Lung (tissue), 11 donors: ENCODE measurements at regions not wholly inside any gene's neighbourhood (a gene's known extent, or its start where the extent isn't known, plus 50 kb on each side); places are given as distances from the start of the nearest gene placed in this dataset.

Source experiments
- ATAC-seq: fragments of 200-7000 bp; cut with Tn5 transposase; one replicate; pipeline ENCODE4 v1.9.1; 2020; ENCODE audit warnings: moderate number of reproducible peaks; ENCODE audit not compliant: insufficient read depth, low FRiP score
- DNase-seq, 3 donors: peaks; one replicate each; pipeline ENCODE4 v3.0.0-alpha.2; 2013 to 2017
- H3K27ac ChIP-seq, 2 donors: one replicate each; pipeline ENCODE4 v1.5.1; 2013; ENCODE audit warnings: mild to moderate bottlenecking in 2 of 2, moderate library complexity in 2 of 2, control low read depth in 1 of 2, inconsistent platforms in 1 of 2, low read depth in 1 of 2, low read length in 1 of 2
- H3K27me3 ChIP-seq, 3 donors: one replicate each; pipeline ENCODE4 v1.5.1; 2013; ENCODE audit warnings: low read length in 2 of 3; ENCODE audit not compliant: control insufficient read depth in 3 of 3, insufficient read depth in 3 of 3
- H3K36me3 ChIP-seq, 4 donors: one replicate each; pipeline ENCODE4 v1.5.1; 2013; ENCODE audit warnings: low read length in 4 of 4, mild to moderate bottlenecking in 1 of 4, moderate library complexity in 1 of 4; ENCODE audit not compliant: control insufficient read depth in 4 of 4, insufficient read depth in 4 of 4
- H3K4me1 ChIP-seq, 5 donors: one replicate each; pipeline ENCODE4 v1.5.1; 2013; ENCODE audit warnings: low read length in 5 of 5, mild to moderate bottlenecking in 2 of 5, moderate library complexity in 1 of 5; ENCODE audit not compliant: control insufficient read depth in 5 of 5, insufficient read depth in 5 of 5
- H3K4me3 ChIP-seq: one replicate; pipeline ENCODE4 v1.5.1; 2013; ENCODE audit warnings: mild to moderate bottlenecking, control low read depth, moderate library complexity
- H3K9ac ChIP-seq, 2 donors: one replicate each; pipeline ENCODE4 v1.5.1; 2013; ENCODE audit warnings: low read length in 2 of 2, control low read depth in 1 of 2; ENCODE audit not compliant: insufficient read depth in 1 of 2
- H3K9me3 ChIP-seq, 4 donors: one replicate each; pipeline ENCODE4 v1.5.1; 2013; ENCODE audit warnings: low read length in 3 of 4, mild to moderate bottlenecking in 1 of 4, moderate library complexity in 1 of 4; ENCODE audit not compliant: control insufficient read depth in 4 of 4, insufficient read depth in 3 of 4
- CTCF ChIP-seq: IDR thresholded peaks from 2 replicates; pipeline ENCODE4 v1.5.1; 2012; ENCODE audit warnings: mild to moderate bottlenecking; ENCODE audit errors: control extremely low read depth, extremely low read depth
- WGBS, 2 donors: extraction: QIAGEN DNeasy Blood & Tissue Kit; methylation state at CpG; one replicate each; pipeline ENCODE4 v1.1.7; 2013; 5-methylcytosine and 5-hydroxymethylcytosine counted together
- donor health status: control.
- donor health status: control.
- donor health status: Bipolar disorder and iron deficiency.
- donor health status: healthy.
- donor health status: DM: yes; HTN: yes; CAD: no.

- no peak for ATAC-seq
- Histone ChIP-seq H3K4me1 (peaks cover 0 to 54% (median 33%) of the 10 kb centered on the region in 5 donors), H3K36me3 (no peaks in the 10 kb centered on the region), H3K27me3 (no peaks in the 10 kb centered on the region), H3K9ac (no peak overlapping the region), H3K9me3 (no peaks in the 10 kb centered on the region), H3K27ac (no peak overlapping the region), H3K4me3 (no peak overlapping the region)
- no peak for DNase-seq
- WGBS, 2 donors: 85 to 91% methylated on average over 5 of the region's 5 CpGs
- no peak for TF ChIP-seq CTCF
Measured at GRCh38 chr9:16309082-16309468, 561.4 kb downstream of the BNC2 start.

GRCh38 chr9:16309469-16310271, 560.8 kb downstream of the BNC2 start:
- Histone ChIP-seq H3K4me1 (peaks cover 0 to 59% (median 29%) of the 10 kb centered on the region in 5 donors), H3K9ac (peak overlapping the region in 1 of 2 donors; percentile 44), H3K27ac (no peak overlapping the region), H3K9me3 (no peaks in the 10 kb centered on the region), H3K4me3 (no peak overlapping the region), H3K36me3 (no peaks in the 10 kb centered on the region), H3K27me3 (no peaks in the 10 kb centered on the region)
- no peak for TF ChIP-seq CTCF
- WGBS, 2 donors: 72 to 87% methylated on average over 24 of the region's 24 CpGs
- ATAC-seq (no peak), DNase-seq (peak; percentile 89 to 96 (median 96))

GRCh38 chr9:16310278-16311110, 560.0 kb downstream of the BNC2 start:
- TF ChIP-seq CTCF: no peak
- H3K4me1 ChIP-seq: peaks cover 0 to 68% (median 29%) of the 10 kb centered on the region in 5 donors
- no peak overlapping the region for H3K27ac ChIP-seq
- H3K4me3 ChIP-seq: no peak overlapping the region
- H3K36me3 ChIP-seq: no peaks in the 10 kb centered on the region
- DNase-seq (peak; percentile 56 to 72 (median 70)), ATAC-seq (no peak)
- peak overlapping the region in 1 of 2 donors; percentile 29 for H3K9ac ChIP-seq
- no peaks in the 10 kb centered on the region for H3K27me3 ChIP-seq
- no peaks in the 10 kb centered on the region for H3K9me3 ChIP-seq
- 61 to 79% methylated on average over 26 of the region's 26 CpGs for WGBS, 2 donors
